ENCODE measurements at regions not wholly inside any gene's neighbourhood (a gene's known extent, or its start where the extent isn't known, plus 50 kb on each side); places are given as distances from the start of the nearest gene placed in this dataset.

GRCh38 chr6:168181316-168181715 is 102.3 kb upstream of the FRMD1 start:
- H3K4me3 ChIP-seq: no peak overlapping the region

DNA sequence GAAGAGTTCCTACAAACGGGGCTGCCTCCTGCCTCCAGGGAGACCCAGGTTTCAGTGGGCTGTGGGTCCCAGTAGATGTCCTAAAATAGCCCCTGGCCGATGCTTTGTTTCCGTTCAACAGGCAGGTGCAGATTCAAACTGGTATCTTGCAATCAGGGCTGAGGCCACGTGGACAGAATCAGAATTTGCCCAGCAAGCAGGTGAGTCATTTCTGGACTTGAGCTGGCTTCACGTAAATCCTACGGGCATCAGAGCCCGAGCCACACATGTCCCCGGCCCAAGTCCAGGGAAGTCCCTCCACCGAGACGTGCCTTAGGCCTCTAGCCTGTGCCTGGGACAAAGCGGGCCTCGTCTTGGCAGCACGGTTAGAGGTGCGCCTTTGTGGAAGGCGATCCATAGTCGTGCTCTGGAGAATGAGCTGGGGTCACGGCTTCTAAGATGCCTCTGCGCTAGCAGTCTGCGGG is 101.6 kb upstream of the FRMD1 start:
- H3K27me3 ChIP-seq: no peaks in the 10 kb centered on the region
- no peak overlapping the region for H3K4me3 ChIP-seq
- H3K36me3 ChIP-seq: no peaks in the 10 kb centered on the region
- no peak overlapping the region for H3K27ac ChIP-seq
- ATAC-seq (ENCODE audit: low FRiP score in 2 of 2): no peak
- H3K4me1 ChIP-seq: no peaks in the 10 kb centered on the region
- WGBS, 2 donors: 73 to 94% methylated on average over 8 to 19 of the region's 19 CpGs
- H3K9me3 ChIP-seq: no peaks in the 10 kb centered on the region
- TF ChIP-seq, protein P1, sequence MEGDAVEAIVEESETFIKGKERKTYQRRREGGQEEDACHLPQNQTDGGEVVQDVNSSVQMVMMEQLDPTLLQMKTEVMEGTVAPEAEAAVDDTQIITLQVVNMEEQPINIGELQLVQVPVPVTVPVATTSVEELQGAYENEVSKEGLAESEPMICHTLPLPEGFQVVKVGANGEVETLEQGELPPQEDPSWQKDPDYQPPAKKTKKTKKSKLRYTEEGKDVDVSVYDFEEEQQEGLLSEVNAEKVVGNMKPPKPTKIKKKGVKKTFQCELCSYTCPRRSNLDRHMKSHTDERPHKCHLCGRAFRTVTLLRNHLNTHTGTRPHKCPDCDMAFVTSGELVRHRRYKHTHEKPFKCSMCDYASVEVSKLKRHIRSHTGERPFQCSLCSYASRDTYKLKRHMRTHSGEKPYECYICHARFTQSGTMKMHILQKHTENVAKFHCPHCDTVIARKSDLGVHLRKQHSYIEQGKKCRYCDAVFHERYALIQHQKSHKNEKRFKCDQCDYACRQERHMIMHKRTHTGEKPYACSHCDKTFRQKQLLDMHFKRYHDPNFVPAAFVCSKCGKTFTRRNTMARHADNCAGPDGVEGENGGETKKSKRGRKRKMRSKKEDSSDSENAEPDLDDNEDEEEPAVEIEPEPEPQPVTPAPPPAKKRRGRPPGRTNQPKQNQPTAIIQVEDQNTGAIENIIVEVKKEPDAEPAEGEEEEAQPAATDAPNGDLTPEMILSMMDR (IDR thresholded peaks at IDR 0.05): no peak
- TF ChIP-seq POLR2A (IDR thresholded peaks at IDR 0.05) (no peak), EP300 (IDR thresholded peaks at IDR 0.05) (no peak), POLR2AphosphoS5 (IDR thresholded peaks at IDR 0.05) (no peak)
- no peak for DNase-seq

More at GRCh38 chr6:168181316-168181715, 102.3 kb upstream of the FRMD1 start:
- Histone ChIP-seq H3K9me3 (no peaks in the 10 kb centered on the region), H3K36me3 (no peaks in the 10 kb centered on the region), H3K4me1 (no peaks in the 10 kb centered on the region), H3K27me3 (no peaks in the 10 kb centered on the region), H3K27ac (no peak overlapping the region)
- WGBS, 2 donors: 86 to 87% methylated on average over 6 of the region's 6 CpGs
- TF ChIP-seq POLR2A (IDR thresholded peaks at IDR 0.05) (no peak), EP300 (IDR thresholded peaks at IDR 0.05) (no peak), POLR2AphosphoS5 (IDR thresholded peaks at IDR 0.05) (no peak)
- TF ChIP-seq, protein P1 (IDR thresholded peaks at IDR 0.05): no peak
- DNase-seq (no peak), ATAC-seq (ENCODE audit: low FRiP score in 2 of 2) (no peak)

- 87 to 94% methylated on average over 24 to 25 of the region's 25 CpGs for WGBS, 2 donors
- H3K36me3 ChIP-seq: no peaks in the 10 kb centered on the region
- H3K27me3 ChIP-seq: no peaks in the 10 kb centered on the region
- no peaks in the 10 kb centered on the region for H3K9me3 ChIP-seq
- H3K4me3 ChIP-seq: no peak overlapping the region
- TF ChIP-seq EP300 (IDR thresholded peaks at IDR 0.05) (no peak), POLR2A (IDR thresholded peaks at IDR 0.05) (no peak), POLR2AphosphoS5 (IDR thresholded peaks at IDR 0.05) (no peak)
- TF ChIP-seq, protein P1 (IDR thresholded peaks at IDR 0.05): no peak
- ATAC-seq (ENCODE audit: low FRiP score in 2 of 2) (no peak), DNase-seq (peak in 1 of 2 donors; percentile 79)
- no peak overlapping the region for H3K27ac ChIP-seq
- no peaks in the 10 kb centered on the region for H3K4me1 ChIP-seq
These were observed 100.8 kb upstream of the FRMD1 start for GRCh38 chr6:168179702-168180382.

GRCh38 chr6:168179133-168179532 is 100.1 kb upstream of the FRMD1 start:
- Histone ChIP-seq H3K4me3 (no peak overlapping the region), H3K9me3 (no peaks in the 10 kb centered on the region)
- 90 to 97% methylated on average over 9 to 15 of the region's 16 CpGs for WGBS, 2 donors

More at GRCh38 chr6:168179133-168179532, 100.1 kb upstream of the FRMD1 start:
- TF ChIP-seq EP300 (IDR thresholded peaks at IDR 0.05) (no peak), POLR2A (IDR thresholded peaks at IDR 0.05) (no peak), POLR2AphosphoS5 (IDR thresholded peaks at IDR 0.05) (no peak)
- TF ChIP-seq, protein P1 (IDR thresholded peaks at IDR 0.05): no peak
- ATAC-seq (ENCODE audit: low FRiP score in 2 of 2) (no peak), DNase-seq (no peak)
- no peaks in the 10 kb centered on the region for H3K4me1 ChIP-seq
- H3K36me3 ChIP-seq: no peaks in the 10 kb centered on the region
- no peaks in the 10 kb centered on the region for H3K27me3 ChIP-seq
- H3K27ac ChIP-seq: no peak overlapping the region
